Right lobe of liver (tissue), 6 donors: ENCODE measurements at regions not wholly inside any gene's neighbourhood (a gene's known extent, or its start where the extent isn't known, plus 50 kb on each side); places are given as distances from the start of the nearest gene placed in this dataset.

Experiments used
- ATAC-seq, 4 donors: fragments of 200-7000 bp; cut with Tn5 transposase; one replicate each; pipeline ENCODE4 v1.9.1; 2020; ENCODE audit warnings: mild to moderate bottlenecking in 4 of 4, moderate library complexity in 4 of 4
- DNase-seq, 3 donors: peaks; one replicate each; pipeline ENCODE4 v3.0.0-alpha.2; 2020
- H3K27ac ChIP-seq, 3 donors: fragments of 200-600 bp; one replicate each; pipeline ENCODE4 v1.8.0; 2022
- H3K27me3 ChIP-seq, 2 donors: fragments of 200-600 bp; one replicate each; pipeline ENCODE4 v1.8.0; 2022
- H3K36me3 ChIP-seq, 4 donors: fragments of 200-600 bp; sonication (generic) in 1 of 4; one replicate each; pipeline versions ENCODE4 v1.5.1 to v1.8.0; 2017 to 2022; ENCODE audit warnings: control low read depth in 1 of 4
- H3K4me1 ChIP-seq, 4 donors: fragments of 200-600 bp; sonication (generic) in 1 of 4; one replicate each; pipeline versions ENCODE4 v1.5.1 to v1.8.0; 2017 to 2022; ENCODE audit warnings: control low read depth in 1 of 4
- H3K4me3 ChIP-seq, 3 donors: fragments of 200-600 bp; one replicate each; pipeline ENCODE4 v1.8.0; 2022
- H3K9me3 ChIP-seq, 4 donors: fragments of 200-600 bp; sonication (generic) in 1 of 4; one replicate each; pipeline versions ENCODE4 v1.5.1 to v1.8.0; 2017 to 2022; ENCODE audit warnings: control low read depth in 1 of 4
- POLR2A ChIP-seq: fragments of 450-650 bp; IDR thresholded peaks from one replicate; pipeline ENCODE4 v1.6.1; 2017; ENCODE audit warnings: antibody characterized with exemption, mild to moderate bottlenecking
- WGBS: methylation state at CpG from one replicate; pipeline ENCODE4 v1.1.6; 2018; ENCODE audit warnings: low coverage, low lambda C conversion rate; ENCODE audit not compliant: insufficient coverage; ENCODE audit errors: missing lambda C conversion rate; 5-methylcytosine and 5-hydroxymethylcytosine counted together
- intact Hi-C, 2 donors: fragments of 100-400 bp; cut with DNase I; formaldehyde crosslinking; loops; one replicate each; pipeline versions ENCODE4 v1.11.2 to v1.14.1; 2022
- TF ChIP-seq, protein P1 (sequence below), 4 donors: fragments of 200-600 bp in 3 of 4; fragments of 450-650 bp in 1 of 4; IDR thresholded peaks; one replicate each; pipeline versions ENCODE4 v1.5.1 to v1.8.0; 2016 to 2022; ENCODE audit warnings: antibody characterized with exemption in 4 of 4, mild to moderate bottlenecking in 2 of 4
- donor health status: DM: no; HTN: yes; CAD: no.
- donor health status: DM: no; HTN: no; CAD: no.
- donor health status: DM: no; HTN: no; CAD: no.
- donor health status: DM: no; HTN: yes; CAD: no.
- donor health status: DM: no; HTN: yes; CAD: no.

- H3K4me1 ChIP-seq, result no peaks in the 10 kb centered on the region
- intact Hi-C loops, result no loop called here
- H3K27me3 ChIP-seq, result no peaks in the 10 kb centered on the region
- ATAC-seq, result no peak
- H3K4me3 ChIP-seq, result no peak overlapping the region
- no peak for TF ChIP-seq POLR2A
- TF ChIP-seq, protein P1, sequence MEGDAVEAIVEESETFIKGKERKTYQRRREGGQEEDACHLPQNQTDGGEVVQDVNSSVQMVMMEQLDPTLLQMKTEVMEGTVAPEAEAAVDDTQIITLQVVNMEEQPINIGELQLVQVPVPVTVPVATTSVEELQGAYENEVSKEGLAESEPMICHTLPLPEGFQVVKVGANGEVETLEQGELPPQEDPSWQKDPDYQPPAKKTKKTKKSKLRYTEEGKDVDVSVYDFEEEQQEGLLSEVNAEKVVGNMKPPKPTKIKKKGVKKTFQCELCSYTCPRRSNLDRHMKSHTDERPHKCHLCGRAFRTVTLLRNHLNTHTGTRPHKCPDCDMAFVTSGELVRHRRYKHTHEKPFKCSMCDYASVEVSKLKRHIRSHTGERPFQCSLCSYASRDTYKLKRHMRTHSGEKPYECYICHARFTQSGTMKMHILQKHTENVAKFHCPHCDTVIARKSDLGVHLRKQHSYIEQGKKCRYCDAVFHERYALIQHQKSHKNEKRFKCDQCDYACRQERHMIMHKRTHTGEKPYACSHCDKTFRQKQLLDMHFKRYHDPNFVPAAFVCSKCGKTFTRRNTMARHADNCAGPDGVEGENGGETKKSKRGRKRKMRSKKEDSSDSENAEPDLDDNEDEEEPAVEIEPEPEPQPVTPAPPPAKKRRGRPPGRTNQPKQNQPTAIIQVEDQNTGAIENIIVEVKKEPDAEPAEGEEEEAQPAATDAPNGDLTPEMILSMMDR (IDR thresholded peaks at IDR 0.05), result no peak
- DNase-seq, result no peak
- no peaks in the 10 kb centered on the region for H3K36me3 ChIP-seq
- H3K27ac ChIP-seq, result no peak overlapping the region
- H3K9me3 ChIP-seq, result peaks cover 0 to 3% (median 0%) of the 10 kb centered on the region in 4 donors
Observed at GRCh38 chr1:87914396-87914795, 585.7 kb downstream of the LMO4 start.

- TF ChIP-seq, protein P1 (IDR thresholded peaks at IDR 0.05), result no peak
- TF ChIP-seq POLR2A, result no peak
- H3K36me3 ChIP-seq, result no peaks in the 10 kb centered on the region
- ATAC-seq (no peak), DNase-seq (no peak)
- H3K4me3 ChIP-seq, result no peak overlapping the region
- H3K27ac ChIP-seq, result no peak overlapping the region
- H3K4me1 ChIP-seq, result no peaks in the 10 kb centered on the region
- 84% methylated on average over 2 of the region's 2 CpGs for WGBS
- peaks cover 0 to 3% (median 0%) of the 10 kb centered on the region in 4 donors for H3K9me3 ChIP-seq
- no peaks in the 10 kb centered on the region for H3K27me3 ChIP-seq
- intact Hi-C loops, result no loop called here
Observed at GRCh38 chr1:87915771-87916170, 587.1 kb downstream of the LMO4 start.

DNA sequence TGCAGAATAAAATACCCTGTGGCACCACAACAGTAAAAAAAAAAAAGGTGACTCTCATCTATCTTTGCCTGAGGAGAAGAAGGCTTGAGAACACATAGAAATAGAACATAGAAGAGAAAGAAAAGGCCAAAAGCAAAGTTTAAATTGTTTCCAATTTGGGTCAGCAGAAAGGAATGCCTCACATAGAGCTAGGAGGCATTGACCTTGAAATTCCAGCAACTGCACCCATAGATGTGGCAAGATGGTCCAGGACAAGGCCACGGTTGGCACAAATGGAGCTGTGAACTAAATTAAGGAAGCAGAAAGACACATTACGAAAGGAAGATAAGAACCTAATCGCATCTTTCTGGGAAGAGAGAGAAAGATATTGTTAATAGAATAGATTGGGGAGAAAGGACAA lies 588.3 kb downstream of the LMO4 start:
- no peaks in the 10 kb centered on the region for H3K27me3 ChIP-seq
- no peaks in the 10 kb centered on the region for H3K4me1 ChIP-seq
- no peak overlapping the region for H3K4me3 ChIP-seq
- TF ChIP-seq, protein P1 (IDR thresholded peaks at IDR 0.05), result no peak
- TF ChIP-seq POLR2A, result no peak
- no peak overlapping the region for H3K27ac ChIP-seq
- intact Hi-C loops, result no loop called here
- WGBS, result 65% methylated on average over 3 of the region's 3 CpGs
- ATAC-seq (no peak), DNase-seq (no peak)
- H3K36me3 ChIP-seq, result no peaks in the 10 kb centered on the region
- H3K9me3 ChIP-seq, result peaks cover 0 to 3% (median 0%) of the 10 kb centered on the region in 4 donors

GRCh38 chr1:87918398-87918797 lies 589.7 kb downstream of the LMO4 start:
- 40% methylated on average over 1 of the region's 1 CpG for WGBS
- intact Hi-C loops, result no loop called here
- Histone ChIP-seq H3K27me3 (no peaks in the 10 kb centered on the region), H3K4me1 (no peaks in the 10 kb centered on the region), H3K9me3 (no peaks in the 10 kb centered on the region), H3K36me3 (no peaks in the 10 kb centered on the region), H3K4me3 (no peak overlapping the region), H3K27ac (no peak overlapping the region)
- DNase-seq, result no peak
- ATAC-seq, result no peak
- TF ChIP-seq, protein P1 (IDR thresholded peaks at IDR 0.05), result no peak
- no peak for TF ChIP-seq POLR2A

GRCh38 chr1:87922885-87923284 lies 594.2 kb downstream of the LMO4 start:
- no peak overlapping the region for H3K27ac ChIP-seq
- no peaks in the 10 kb centered on the region for H3K9me3 ChIP-seq
- WGBS, result 79% methylated on average over 1 of the region's 2 CpGs

More at GRCh38 chr1:87922885-87923284, 594.2 kb downstream of the LMO4 start:
- Histone ChIP-seq H3K27me3 (no peaks in the 10 kb centered on the region), H3K4me3 (no peak overlapping the region), H3K4me1 (no peaks in the 10 kb centered on the region), H3K36me3 (no peaks in the 10 kb centered on the region)
- no peak for ATAC-seq
- intact Hi-C loops, result no loop called here
- no peak for DNase-seq
- no peak for TF ChIP-seq POLR2A
- TF ChIP-seq, protein P1 (IDR thresholded peaks at IDR 0.05), result no peak
